Left cardiac atrium (tissue), 4 donors: ENCODE measurements at regions not wholly inside any gene's neighbourhood (a gene's known extent, or its start where the extent isn't known, plus 50 kb on each side); places are given as distances from the start of the nearest gene placed in this dataset.

Experiments used
- ATAC-seq, 2 donors: fragments of 200-7000 bp; cut with Tn5 transposase; one replicate each; pipeline ENCODE4 v1.9.1; 2020; ENCODE audit warnings: mild to moderate bottlenecking in 2 of 2, moderate library complexity in 2 of 2
- DNase-seq: peaks from one replicate; pipeline ENCODE4 v3.0.0-alpha.2; 2020
- intact Hi-C, 2 donors: fragments of 100-400 bp; cut with DNase I; formaldehyde crosslinking; loops; one replicate each; pipeline versions ENCODE4 v1.14.1 to v1.15.1; 2022 to 2023
- donor health status: DM: no; HTN: yes; CAD: no.
- donor health status: DM: no; HTN: yes; CAD: no; lungs with severe emphysema.
- donor health status: DM: yes; HTN: yes; CAD: no.
- donor health status: Dilated cardiomyopathy.

GRCh38 chr6:40285535-40285934 lies 301.6 kb downstream of the LRFN2 start:
- DNase-seq = no peak
- ATAC-seq = no peak
- intact Hi-C loops = no loop called here

DNA sequence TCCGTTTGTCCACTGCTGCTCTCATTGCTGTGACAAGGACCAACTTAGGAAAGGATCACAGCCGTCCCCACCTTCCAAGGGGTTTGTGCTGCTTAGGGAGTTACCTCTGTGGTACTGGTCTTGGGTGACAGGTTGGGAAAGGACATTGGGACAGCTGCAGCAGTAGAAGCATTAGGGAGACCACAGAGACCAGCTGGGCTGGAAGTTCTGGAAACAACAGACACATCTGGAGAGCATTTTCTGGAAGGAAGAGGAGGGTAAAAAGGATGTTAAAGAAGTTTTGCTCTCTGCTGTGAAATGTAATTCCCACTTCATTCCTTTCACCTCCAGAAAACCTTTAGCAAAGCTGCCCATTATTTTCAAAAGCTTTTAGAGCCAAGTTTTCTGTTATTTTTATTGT lies 304.2 kb downstream of the LRFN2 start:
- ATAC-seq (no peak), DNase-seq (no peak)
- intact Hi-C loops = no loop called here

- intact Hi-C loops = no loop called here
- DNase-seq (no peak), ATAC-seq (no peak)
Measured at GRCh38 chr6:40281402-40281801, 305.8 kb downstream of the LRFN2 start.

DNA sequence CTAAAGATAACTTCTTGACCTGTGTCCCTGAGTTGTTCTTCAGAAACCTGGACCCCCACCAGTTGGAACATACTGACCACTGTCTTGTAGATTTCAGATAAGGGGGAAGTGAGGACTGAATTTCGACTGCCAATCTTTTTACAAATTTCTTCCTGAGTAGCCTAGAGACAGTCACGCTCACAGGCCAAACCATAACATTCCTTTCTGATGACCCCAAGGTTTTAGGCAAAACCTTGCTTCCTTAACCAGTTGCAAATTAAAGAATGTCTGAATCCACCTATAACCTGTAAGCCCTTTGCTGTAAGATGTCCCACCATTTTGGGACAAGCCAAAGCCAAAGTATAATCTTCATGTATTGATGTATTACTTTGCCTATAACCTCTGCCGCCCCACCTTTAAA lies 306.9 kb downstream of the LRFN2 start:
- intact Hi-C loops = no loop called here
- DNase-seq (no peak), ATAC-seq (no peak)

DNA sequence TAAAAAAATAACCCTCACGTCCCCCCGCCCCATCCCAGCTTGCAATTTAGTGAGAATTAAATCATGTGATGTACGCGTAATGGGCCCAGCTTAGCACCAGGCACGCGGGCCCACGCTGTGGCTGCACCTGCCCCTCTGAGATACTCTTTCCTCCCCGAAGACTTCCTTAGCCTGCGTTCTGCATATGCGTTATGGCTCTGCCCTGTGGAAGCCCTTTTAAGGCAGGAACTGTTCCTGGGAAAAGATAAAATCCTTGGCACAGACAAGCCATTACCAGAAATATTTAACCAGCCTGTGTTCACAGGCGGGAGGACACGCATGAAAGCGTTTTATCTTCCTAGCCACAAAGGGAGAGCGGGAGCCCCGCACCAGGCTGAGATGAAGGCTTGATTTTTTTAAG lies 311.0 kb downstream of the LRFN2 start:
- intact Hi-C loops = no loop called here
- ATAC-seq = no peak

DNA sequence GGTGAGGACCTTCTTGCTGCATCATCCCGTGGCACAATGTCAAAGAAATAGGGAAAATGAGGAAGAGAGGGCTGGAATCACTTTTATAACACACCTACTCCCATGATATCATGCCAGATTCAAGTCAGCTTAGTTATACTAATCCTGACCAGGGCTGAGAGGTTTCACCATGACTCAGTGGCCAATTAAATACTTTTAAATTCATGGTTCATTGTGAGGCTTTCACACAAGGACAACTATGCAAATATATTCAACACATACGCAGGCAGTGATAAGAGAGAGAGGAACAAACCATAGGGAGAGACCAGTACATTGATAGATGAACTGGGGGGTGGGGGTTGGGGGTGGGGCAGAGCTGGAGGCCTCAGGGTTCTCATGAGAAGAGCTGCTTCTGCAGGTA lies 313.1 kb downstream of the LRFN2 start:
- DNase-seq (no peak), ATAC-seq (no peak)
- intact Hi-C loops = no loop called here

More for the DNA sequence above, 311.0 kb downstream of the LRFN2 start:
- no peak for DNase-seq

DNA sequence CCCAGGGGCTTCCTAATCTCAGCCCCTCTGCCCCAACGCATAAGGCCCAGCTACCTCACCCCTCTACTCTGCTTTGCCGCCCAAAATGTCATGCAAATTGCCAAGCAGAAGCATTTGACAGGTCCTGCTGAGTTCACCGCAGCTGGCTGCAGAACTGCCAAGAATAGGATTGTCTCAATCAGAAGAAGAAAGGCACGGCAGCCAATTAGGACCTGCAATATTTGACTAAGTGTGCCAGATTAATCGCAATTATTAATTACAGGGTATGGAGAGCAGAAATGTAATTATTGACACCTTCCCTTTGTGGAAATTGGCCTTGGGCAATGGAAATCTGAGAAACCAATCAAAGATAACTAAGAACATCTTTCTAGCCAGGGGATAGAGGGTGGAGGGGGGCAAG lies 318.6 kb downstream of the LRFN2 start:
- DNase-seq (no peak), ATAC-seq (no peak)
- intact Hi-C loops = no loop called here

GRCh38 chr6:40268166-40268565 lies 319.0 kb downstream of the LRFN2 start:
- ATAC-seq (no peak), DNase-seq (no peak)
- intact Hi-C loops = no loop called here

DNA sequence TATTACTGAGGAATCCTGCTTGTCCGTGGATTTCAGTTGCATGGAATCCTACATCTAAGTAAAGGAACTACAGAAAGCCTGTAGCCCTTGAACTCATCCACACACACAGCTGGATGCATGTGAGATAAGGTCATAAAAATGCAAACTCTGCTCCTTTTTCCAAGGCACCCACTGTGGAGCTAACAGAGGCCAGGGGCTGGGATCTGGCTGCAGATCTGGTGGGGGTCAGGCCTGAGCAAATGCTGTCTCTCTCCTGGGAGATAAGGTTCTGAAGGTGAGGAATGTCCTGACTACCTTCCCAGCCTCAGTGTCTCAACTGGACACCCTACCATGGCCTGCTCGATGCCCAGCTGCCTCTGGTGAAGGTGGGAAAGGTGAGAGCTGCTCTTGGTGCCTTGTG lies 321.5 kb downstream of the LRFN2 start:
- no peak for ATAC-seq
- DNase-seq = no peak
- intact Hi-C loops = no loop called here

DNA sequence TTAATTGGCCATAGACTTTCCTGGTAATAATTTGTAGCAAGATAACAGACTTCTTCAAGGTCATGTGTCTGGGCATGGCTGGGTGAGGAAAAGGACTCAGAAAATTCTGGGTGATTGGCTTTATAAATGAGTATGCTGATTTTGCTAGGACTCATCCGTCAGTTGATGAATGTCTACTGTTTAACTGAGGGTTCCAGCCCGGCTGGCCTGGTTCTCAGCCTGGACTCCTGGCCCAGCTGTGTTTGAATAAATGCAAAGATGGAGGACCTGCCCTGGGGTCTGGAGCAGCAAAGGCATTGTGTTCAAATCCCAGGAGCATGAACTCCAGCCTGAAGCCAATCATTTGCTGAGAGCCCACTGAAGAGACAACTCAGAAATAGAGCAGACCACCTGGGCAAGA lies 323.2 kb downstream of the LRFN2 start:
- DNase-seq (no peak), ATAC-seq (no peak)
- intact Hi-C loops = no loop called here

- intact Hi-C loops = no loop called here
- ATAC-seq = no peak
- no peak for DNase-seq
Measured at GRCh38 chr6:40262363-40262762, 324.8 kb downstream of the LRFN2 start.

DNA sequence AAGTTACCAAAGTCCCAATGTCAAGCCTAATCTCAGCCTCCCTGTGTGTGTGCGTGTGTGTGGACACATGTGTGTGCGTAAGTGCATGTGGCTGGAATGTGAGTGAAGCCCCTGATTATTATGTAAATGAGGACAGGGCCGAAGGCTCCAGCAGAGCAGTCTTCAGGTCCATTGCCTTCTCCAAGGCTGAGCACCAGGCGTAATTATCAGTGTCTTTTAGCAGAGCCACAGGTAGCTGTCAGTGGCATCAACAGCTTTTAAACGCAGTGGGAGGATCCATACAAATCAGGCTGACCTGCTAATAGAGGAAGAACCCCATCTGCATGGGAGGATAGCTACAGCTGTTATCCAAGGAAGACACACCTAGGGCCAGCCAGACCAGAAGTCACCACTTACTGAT lies 324.3 kb upstream of the MOCS1 start:
- intact Hi-C loops = no loop called here
- DNase-seq (no peak), ATAC-seq (no peak)

GRCh38 chr6:40256831-40257230 lies 322.6 kb upstream of the MOCS1 start:
- ATAC-seq = no peak
- no peak for DNase-seq
- intact Hi-C loops = no loop called here

DNA sequence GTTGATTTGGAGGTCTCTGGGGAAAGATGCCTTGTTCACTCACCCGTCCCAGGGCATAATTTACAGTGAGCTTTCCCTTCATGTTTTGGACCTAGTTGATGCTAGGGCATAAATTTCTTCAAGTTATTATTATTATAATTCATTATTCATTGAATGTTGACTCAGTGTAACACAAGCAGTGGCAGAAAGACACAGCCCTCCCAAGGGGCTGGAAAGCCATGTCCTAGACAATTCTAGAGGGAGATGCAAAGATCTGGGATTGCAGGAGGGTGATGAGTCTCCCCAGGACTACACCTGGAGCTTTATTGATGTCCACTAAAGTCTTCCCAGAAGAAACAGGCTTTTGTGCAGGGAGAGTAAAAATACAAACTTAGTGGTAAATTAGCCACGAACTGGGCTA lies 322.0 kb upstream of the MOCS1 start:
- ATAC-seq = no peak
- intact Hi-C loops = no loop called here

DNA sequence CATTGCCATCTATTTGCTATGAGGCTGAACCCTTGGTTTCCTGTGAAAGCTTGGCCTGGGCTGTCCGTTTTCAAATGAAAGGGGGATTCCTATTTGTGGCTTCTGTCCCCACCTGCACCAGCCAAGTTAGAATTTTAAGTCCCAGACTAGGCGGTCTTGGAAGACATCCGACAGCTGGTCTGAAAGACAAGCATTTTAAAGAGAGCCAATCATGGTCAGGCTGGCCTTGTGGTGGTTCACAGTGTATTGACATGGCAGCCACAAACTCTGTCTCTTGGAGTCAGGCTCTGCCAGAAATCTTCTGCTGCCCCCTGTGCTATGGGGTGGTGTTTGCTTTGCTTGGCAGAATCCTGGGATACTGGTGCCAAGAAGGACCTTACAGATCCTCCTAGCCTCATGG lies 319.2 kb upstream of the MOCS1 start:
- DNase-seq (no peak), ATAC-seq (no peak)
- intact Hi-C loops = no loop called here

More for the DNA sequence above, 322.0 kb upstream of the MOCS1 start:
- DNase-seq = no peak

DNA sequence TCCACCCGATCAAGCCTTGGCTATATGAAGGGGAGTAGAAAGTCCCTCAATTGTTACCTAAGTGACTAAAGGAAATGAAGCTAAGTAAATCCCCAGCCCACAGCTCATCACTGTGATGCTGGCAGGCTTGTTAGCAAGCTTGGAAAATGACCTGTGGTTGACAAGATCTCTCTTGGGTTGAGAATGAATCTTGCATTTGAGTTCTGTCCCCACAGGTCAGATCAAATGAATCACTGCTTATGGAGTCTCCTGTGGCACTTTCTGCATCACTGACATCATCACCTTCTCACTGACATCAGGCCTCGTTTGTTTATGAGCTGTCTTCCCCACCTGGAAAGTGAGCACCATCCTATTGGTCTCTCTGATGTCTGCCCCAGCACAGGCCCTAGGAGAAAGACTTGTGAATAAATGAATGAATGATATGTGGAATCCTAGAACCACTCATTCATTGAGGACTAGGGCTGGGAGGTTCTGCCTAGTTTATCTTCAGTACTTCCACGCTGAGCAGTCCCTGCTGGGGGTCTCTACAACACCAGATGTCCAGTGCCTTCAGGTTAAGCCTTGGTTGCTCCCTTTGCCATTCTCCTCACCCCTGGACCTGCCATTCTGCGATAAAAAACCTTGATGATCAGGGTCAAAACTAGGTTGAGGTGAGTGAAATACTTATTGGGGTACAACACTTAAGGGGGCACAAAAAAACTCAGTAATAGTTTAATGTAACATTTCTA lies 318.4 kb upstream of the MOCS1 start:
- no peak for ATAC-seq
- DNase-seq = no peak
- intact Hi-C loops = no loop called here

DNA sequence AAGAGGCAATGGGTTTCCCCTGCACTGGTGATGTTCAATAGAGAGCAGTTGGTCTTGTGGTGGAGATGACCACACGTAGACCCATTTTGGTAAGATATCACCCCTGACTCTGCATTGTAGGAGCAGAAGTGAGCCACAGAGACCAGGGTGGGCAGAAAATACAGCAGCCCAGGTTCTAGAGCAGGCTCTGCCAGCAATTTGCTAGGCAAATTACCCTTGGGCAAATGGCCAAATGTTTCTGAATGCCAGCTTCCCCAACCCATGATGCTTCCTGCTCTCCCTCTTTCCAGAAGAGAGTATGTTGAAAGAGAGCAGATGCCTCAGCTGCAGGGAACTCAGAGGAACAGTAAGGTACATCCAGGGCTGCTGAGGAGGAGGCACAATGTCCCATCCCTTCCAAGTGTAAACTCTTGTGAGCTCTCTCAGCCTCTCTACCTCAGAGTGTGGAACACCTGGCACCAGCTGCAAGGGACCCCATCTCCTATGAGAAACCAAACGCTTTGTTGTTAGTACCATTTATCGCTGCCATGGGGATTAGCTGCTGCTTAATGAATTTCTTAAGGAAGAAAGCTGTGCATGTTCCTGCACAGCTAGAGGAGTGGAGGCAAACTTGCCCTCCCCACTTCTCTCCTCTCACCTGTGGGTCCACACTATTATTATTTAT lies 317.5 kb upstream of the MOCS1 start:
- intact Hi-C loops = no loop called here
- ATAC-seq = no peak
- DNase-seq = no peak

DNA sequence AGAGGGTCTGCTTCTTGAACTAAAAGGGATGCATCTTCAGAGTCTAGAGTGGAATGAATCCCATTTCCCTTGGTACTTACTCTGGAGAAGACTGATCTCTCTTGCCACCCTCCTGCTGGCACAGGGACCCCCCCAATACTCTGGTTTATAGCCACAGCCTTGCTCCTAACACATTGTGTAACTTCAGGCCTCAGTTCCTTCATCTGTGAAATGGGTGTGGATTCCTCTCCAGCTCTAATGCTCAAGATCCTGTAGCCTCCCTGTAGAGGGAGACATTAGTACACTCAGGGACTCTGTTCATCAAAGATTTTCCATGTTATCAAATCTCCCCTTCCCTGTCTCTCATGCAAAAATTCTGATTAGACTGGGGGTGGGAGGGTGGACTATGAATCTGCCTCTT lies 315.7 kb upstream of the MOCS1 start:
- intact Hi-C loops = no loop called here
- DNase-seq = no peak
- no peak for ATAC-seq

DNA sequence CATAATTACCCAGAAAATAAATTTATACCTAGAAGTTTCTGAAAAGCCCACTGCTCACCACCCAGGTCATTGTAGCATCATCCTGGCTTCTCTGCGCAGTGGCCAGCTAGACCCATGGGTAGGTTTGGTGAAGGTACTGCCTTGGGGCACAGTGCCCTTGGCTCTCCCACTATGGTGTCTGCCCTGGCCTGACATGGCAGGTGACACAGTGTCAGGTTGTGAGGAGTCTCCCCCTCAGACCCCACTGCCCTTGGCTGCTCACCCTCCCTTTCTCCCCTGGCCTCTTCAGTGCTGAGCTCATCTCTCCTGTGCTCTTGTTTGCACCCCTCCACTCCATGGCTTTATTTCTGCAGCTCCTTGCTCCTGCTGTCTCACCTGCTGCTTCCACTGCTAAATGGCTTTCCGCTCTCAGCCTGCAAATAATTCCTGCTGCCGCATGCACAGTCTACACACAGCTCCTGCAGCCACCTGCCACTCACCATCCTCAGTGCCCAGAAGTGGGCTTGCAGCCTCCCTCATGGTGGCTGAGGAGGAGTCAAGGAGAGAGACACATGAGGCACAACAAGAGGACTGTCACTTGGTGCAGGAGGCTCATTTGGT lies 313.4 kb upstream of the MOCS1 start:
- intact Hi-C loops = no loop called here
- no peak for DNase-seq
- ATAC-seq = no peak

DNA sequence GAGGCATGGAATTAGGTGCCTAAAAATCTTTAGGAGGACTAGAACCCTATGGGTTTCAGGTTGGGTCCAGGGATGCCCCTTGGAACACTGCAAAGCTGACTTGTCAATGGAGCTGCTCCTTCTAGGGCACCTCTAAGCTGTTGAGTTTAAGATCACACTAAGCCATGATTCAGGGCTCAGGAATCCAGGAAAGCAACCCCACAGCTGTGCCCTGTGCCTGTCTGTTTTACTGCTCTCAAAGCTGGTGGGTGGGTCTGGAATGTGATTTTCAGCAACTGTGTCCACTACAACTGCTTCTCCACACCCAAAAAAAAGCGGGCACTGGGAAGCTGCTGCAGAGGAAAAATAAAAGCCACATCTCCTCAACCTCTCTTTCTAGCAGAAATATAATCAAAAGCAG lies 310.4 kb upstream of the MOCS1 start:
- ATAC-seq = no peak
- intact Hi-C loops = no loop called here
- no peak for DNase-seq

DNA sequence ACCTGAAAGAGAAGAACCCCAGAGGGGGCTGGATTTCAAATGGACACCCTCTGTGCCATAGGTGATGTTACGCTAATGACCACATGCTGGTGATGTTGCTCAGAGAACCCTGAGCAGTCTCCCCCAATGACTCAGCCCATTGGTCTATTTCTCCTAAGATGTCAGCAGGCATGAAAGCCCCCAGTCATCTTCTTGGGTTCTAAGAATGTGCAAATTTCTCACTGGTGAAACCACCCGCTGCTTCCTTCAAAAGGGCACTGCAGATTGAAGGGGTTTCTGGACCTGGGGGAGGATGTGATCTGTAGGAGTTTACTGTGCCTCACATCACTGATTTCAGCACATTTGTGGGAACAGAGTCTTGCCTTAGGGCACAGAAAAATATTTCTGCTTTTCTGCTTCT lies 298.4 kb upstream of the MOCS1 start:
- no peak for ATAC-seq
- intact Hi-C loops = no loop called here
- no peak for DNase-seq
